GM12878 (cell line): ENCODE measurements at regions not wholly inside any gene's neighbourhood (a gene's known extent, or its start where the extent isn't known, plus 50 kb on each side); places are given as distances from the start of the nearest gene placed in this dataset.

Experiments used
- ATAC-seq: fragments of 200-7000 bp; cut with Tn5 transposase; 3 replicates; pipeline ENCODE4 v1.9.1; 2020; ENCODE audit warnings: mild to moderate bottlenecking, moderate library complexity
- BruUV-seq: library from RNA; stranded (reverse); fragments of 400-500 nt; replicated peaks from 2 replicates; lab custom pipeline; 2021; lab: Mats Ljungman, UMichigan
- CTCF ChIA-PET: fragments of 300-600 bp; sonication (Branson Sonifier 250); formaldehyde crosslinking; extraction: SDS; loops from one replicate; lab custom pipeline; 2021; ENCODE audit warnings: inconsistent platforms; lab: Yijun Ruan, JAX
- POLR2A ChIA-PET: fragments of 350-600 bp; formaldehyde crosslinking; extraction: SDS; loops from one replicate; lab custom pipeline; 2021; ENCODE audit warnings: inconsistent platforms; lab: Charles Lee
- RAD21 ChIA-PET: fragments of 300-600 bp; sonication (Branson Sonifier 250); formaldehyde crosslinking; loops from one replicate; lab custom pipeline; 2023; ENCODE audit warnings: antibody characterized with exemption; ENCODE audit not compliant: unreplicated experiment; lab: Charles Lee
- SMC1A ChIA-PET: fragments of 300-600 bp; sonication (Branson Sonifier 250); formaldehyde crosslinking; loops from one replicate; lab custom pipeline; 2023; ENCODE audit not compliant: unreplicated experiment, uncharacterized antibody; lab: Charles Lee
- DNase-seq: peaks from one replicate; pipeline ENCODE4 v3.0.0-alpha.2; 2011; ENCODE audit warnings: low read depth, low spot score
- FAIRE-seq: peaks from 3 replicates; lab custom pipeline; 2011; peaks lifted over from hg19 to GRCh38; lab: Jason Lieb, UNC
- H2AFZ ChIP-seq: 2 replicates; pipeline ENCODE4 v1.6.0; 2011; ENCODE audit warnings: low read depth, low read length, control low read depth; ENCODE audit not compliant: control insufficient read depth
- H3K27ac ChIP-seq: 2 replicates; pipeline ENCODE4 v1.5.1; 2011; ENCODE audit warnings: control low read depth; ENCODE audit not compliant: control insufficient read depth, insufficient read depth
- H3K27me3 ChIP-seq, 2 experiments: replicated peaks in 1 of 2; 2 replicates each; pipeline versions ENCODE4 v1.6.0 to v1.6.1; 2011; ENCODE audit warnings: low read length in 1 of 2; ENCODE audit not compliant: control insufficient read depth in 2 of 2, insufficient read depth in 2 of 2
- H3K36me3 ChIP-seq, 2 experiments: 2 replicates each; pipeline ENCODE4 v1.5.1; 2011; ENCODE audit warnings: low read length in 1 of 2; ENCODE audit not compliant: control insufficient read depth in 2 of 2, insufficient read depth in 2 of 2
- H3K4me1 ChIP-seq: 2 replicates; pipeline ENCODE4 v1.6.1; 2011; ENCODE audit warnings: mild to moderate bottlenecking, low read length, moderate library complexity, mixed read lengths; ENCODE audit not compliant: control insufficient read depth, insufficient read depth
- H3K4me2 ChIP-seq: 2 replicates; pipeline ENCODE4 v1.6.0; 2011; ENCODE audit warnings: control low read depth; ENCODE audit not compliant: control insufficient read depth, insufficient read depth
- H3K4me3 ChIP-seq: fragments of 200-600 bp; sonication (generic); 2 replicates; pipeline ENCODE4 v1.5.1; 2016
- H3K79me2 ChIP-seq: 2 replicates; pipeline ENCODE4 v1.6.0; 2011; ENCODE audit warnings: low read length; ENCODE audit not compliant: control insufficient read depth, insufficient read depth
- H3K9ac ChIP-seq: 2 replicates; pipeline ENCODE4 v1.8.0; 2011; ENCODE audit warnings: low read length, control low read depth, mixed read lengths; ENCODE audit not compliant: control insufficient read depth, insufficient read depth
- H3K9me3 ChIP-seq: replicated peaks from 3 replicates; pipeline ENCODE4 v1.5.1; 2011; ENCODE audit warnings: mild to moderate bottlenecking, low read length; ENCODE audit not compliant: control insufficient read depth, insufficient read depth
- H4K20me1 ChIP-seq: 2 replicates; pipeline ENCODE4 v1.6.0; 2011; ENCODE audit not compliant: control insufficient read depth, insufficient read depth
- FOXK2 ChIP-seq: fragments of 450-650 bp; IDR thresholded peaks from 2 replicates; pipeline ENCODE4 v1.6.1; 2017; ENCODE audit warnings: mild to moderate bottlenecking, moderate library complexity
- NFYB ChIP-seq: IDR thresholded peaks from 2 replicates; pipeline ENCODE4 v1.6.1; 2011; ENCODE audit warnings: low read depth, mild to moderate bottlenecking, low read length, improper control_type of control experiment, moderate library complexity; ENCODE audit not compliant: insufficient read depth
- PAX8 ChIP-seq: fragments of 450-650 bp; IDR thresholded peaks from 2 replicates; pipeline ENCODE4 v1.6.1; 2017; ENCODE audit warnings: mild to moderate bottlenecking, moderate library complexity
- POLR2AphosphoS2 ChIP-seq: IDR thresholded peaks from 2 replicates; pipeline ENCODE4 v1.6.1; 2011; ENCODE audit warnings: low read depth, mild to moderate bottlenecking, low read length, improper control_type of control experiment, moderate library complexity
- RB1 ChIP-seq: fragments of 450-650 bp; formaldehyde crosslinking; IDR thresholded peaks from 2 replicates; pipeline ENCODE4 v1.6.1; 2017; ENCODE audit warnings: mild to moderate bottlenecking, borderline replicate concordance
- SMARCA5 ChIP-seq: fragments of 450-650 bp; IDR thresholded peaks from 2 replicates; pipeline ENCODE4 v1.6.1; 2017; ENCODE audit warnings: mild to moderate bottlenecking
- YY1 ChIP-seq: IDR thresholded peaks from 2 replicates; pipeline ENCODE4 v1.6.1; 2011; ENCODE audit warnings: low read depth, mild to moderate bottlenecking, low read length
- WGBS: methylation state at CpG from one replicate; pipeline ENCODE4 v1.1.6; 2016; ENCODE audit warnings: low lambda C conversion rate; ENCODE audit not compliant: insufficient replicate concordance, insufficient coverage; ENCODE audit errors: missing lambda C conversion rate; 5-methylcytosine and 5-hydroxymethylcytosine counted together
- in situ Hi-C: fragments of 300-500 bp; cut with MboI; formaldehyde crosslinking; loops from 9 replicates; pipeline ENCODE4 v1.14.3; 2018; ENCODE audit warnings: mixed read lengths
- intact Hi-C: fragments of 100-400 bp; cut with micrococcal nuclease; formaldehyde crosslinking; loops from one replicate; pipeline ENCODE4 v1.14.2; 2022; ENCODE audit not compliant: unreplicated experiment
- TF ChIP-seq, protein P1 (sequence below): fragments of 450-650 bp; IDR thresholded peaks from 2 replicates; pipeline ENCODE4 v1.6.1; 2017; ENCODE audit warnings: borderline replicate concordance
- TF ChIP-seq, protein P2 (sequence below): fragments of 450-650 bp; formaldehyde crosslinking; IDR thresholded peaks from 2 replicates; pipeline ENCODE4 v1.4.0; 2020; ENCODE audit warnings: mild to moderate bottlenecking, moderate library complexity

DNA sequence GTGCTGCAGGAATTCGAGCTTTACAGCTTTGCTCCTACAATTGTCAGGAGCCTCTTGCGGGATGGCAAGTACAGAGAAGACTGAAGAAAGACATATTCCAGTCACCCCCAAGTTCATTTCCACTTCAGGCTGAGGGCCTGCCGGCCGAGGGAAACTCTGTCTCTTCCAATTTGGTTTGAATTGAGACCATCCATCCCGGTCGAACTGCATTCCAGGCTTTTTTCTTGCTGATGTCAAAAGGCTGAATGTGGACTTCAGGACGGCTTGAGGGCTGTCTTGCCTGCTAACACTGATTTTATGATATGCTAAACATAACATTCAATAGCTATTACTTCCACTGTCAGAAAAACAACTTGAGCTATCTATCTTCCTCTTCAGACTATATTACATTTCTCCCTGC, 79.8 kb upstream of the PLXNA2 start (continued):
- TF ChIP-seq NFYB (no peak), SMARCA5 (no peak), FOXK2 (no peak)
- TF ChIP-seq, protein P1, sequence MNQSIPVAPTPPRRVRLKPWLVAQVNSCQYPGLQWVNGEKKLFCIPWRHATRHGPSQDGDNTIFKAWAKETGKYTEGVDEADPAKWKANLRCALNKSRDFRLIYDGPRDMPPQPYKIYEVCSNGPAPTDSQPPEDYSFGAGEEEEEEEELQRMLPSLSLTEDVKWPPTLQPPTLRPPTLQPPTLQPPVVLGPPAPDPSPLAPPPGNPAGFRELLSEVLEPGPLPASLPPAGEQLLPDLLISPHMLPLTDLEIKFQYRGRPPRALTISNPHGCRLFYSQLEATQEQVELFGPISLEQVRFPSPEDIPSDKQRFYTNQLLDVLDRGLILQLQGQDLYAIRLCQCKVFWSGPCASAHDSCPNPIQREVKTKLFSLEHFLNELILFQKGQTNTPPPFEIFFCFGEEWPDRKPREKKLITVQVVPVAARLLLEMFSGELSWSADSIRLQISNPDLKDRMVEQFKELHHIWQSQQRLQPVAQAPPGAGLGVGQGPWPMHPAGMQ, result no peak

DNA sequence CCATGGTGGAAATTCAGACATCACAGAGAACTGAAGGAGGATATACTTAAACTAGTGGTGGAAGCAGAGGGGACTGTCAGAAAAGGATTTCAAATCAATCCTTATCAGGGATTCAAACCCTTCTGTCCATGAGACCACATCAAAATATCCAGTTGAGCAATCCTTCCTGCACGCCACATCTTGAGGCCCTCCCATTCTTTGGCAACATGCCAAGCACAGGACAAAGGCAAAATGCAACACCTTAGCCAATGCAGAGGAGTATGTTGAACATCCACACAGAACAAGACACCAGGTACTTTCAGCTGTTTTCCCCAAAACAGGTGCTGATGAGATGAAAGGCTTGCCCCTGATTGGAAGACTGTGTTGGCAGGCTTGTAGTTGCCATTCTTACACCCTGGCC, 81.8 kb upstream of the PLXNA2 start:
- H3K27ac ChIP-seq, result no peak overlapping the region
- ChIA-PET POLR2A (no interaction called here), RAD21 (no interaction called here), SMC1A (no interaction called here), CTCF (no interaction called here)
- TF ChIP-seq, protein P2, sequence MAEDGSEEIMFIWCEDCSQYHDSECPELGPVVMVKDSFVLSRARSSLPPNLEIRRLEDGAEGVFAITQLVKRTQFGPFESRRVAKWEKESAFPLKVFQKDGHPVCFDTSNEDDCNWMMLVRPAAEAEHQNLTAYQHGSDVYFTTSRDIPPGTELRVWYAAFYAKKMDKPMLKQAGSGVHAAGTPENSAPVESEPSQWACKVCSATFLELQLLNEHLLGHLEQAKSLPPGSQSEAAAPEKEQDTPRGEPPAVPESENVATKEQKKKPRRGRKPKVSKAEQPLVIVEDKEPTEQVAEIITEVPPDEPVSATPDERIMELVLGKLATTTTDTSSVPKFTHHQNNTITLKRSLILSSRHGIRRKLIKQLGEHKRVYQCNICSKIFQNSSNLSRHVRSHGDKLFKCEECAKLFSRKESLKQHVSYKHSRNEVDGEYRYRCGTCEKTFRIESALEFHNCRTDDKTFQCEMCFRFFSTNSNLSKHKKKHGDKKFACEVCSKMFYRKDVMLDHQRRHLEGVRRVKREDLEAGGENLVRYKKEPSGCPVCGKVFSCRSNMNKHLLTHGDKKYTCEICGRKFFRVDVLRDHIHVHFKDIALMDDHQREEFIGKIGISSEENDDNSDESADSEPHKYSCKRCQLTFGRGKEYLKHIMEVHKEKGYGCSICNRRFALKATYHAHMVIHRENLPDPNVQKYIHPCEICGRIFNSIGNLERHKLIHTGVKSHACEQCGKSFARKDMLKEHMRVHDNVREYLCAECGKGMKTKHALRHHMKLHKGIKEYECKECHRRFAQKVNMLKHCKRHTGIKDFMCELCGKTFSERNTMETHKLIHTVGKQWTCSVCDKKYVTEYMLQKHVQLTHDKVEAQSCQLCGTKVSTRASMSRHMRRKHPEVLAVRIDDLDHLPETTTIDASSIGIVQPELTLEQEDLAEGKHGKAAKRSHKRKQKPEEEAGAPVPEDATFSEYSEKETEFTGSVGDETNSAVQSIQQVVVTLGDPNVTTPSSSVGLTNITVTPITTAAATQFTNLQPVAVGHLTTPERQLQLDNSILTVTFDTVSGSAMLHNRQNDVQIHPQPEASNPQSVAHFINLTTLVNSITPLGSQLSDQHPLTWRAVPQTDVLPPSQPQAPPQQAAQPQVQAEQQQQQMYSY (CRISPR knock-in tag), result no peak
- no peak for TF ChIP-seq POLR2AphosphoS2
- TF ChIP-seq RB1, result no peak
- TF ChIP-seq YY1, result no peak
- no peak for TF ChIP-seq PAX8
- H3K36me3 ChIP-seq, result no peaks in the 10 kb centered on the region
- in situ Hi-C loops, result no loop called here
- H3K4me2 ChIP-seq, result no peak overlapping the region
- 0% methylated on average over 1 of the region's 1 CpG for WGBS
- H3K4me1 ChIP-seq, result no peaks in the 10 kb centered on the region
- no peak for ATAC-seq
- no peaks in the 10 kb centered on the region for H3K27me3 ChIP-seq
- no peak overlapping the region for H3K4me3 ChIP-seq
- H3K9ac ChIP-seq, result no peak overlapping the region
- no peak for FAIRE-seq
- intact Hi-C loops, result no loop called here
- H3K9me3 ChIP-seq, result no peaks in the 10 kb centered on the region
- no peaks in the 10 kb centered on the region for H4K20me1 ChIP-seq
- no peak overlapping the region for H2AFZ ChIP-seq
- DNase-seq, result no peak
- BruUV-seq, result no TSS peak
- no peaks in the 10 kb centered on the region for H3K79me2 ChIP-seq
